GM12875 (cell line): ENCODE measurements at regions not wholly inside any gene's neighbourhood (a gene's known extent, or its start where the extent isn't known, plus 50 kb on each side); places are given as distances from the start of the nearest gene placed in this dataset.

Experiments
- H3K4me3 ChIP-seq: one replicate; pipeline ENCODE4 v1.5.1; 2011; ENCODE audit warnings: low read depth, low read length, control low read depth
- CTCF ChIP-seq: IDR thresholded peaks from 2 replicates; pipeline ENCODE4 v1.5.1; 2011; ENCODE audit warnings: low read depth, mild to moderate bottlenecking, control low read depth, inconsistent platforms, low read length, moderate library complexity, borderline replicate concordance; ENCODE audit not compliant: insufficient read depth

GRCh38 chr14:98015921-98016320 lies 1218.7 kb downstream of the VRK1 start:
- TF ChIP-seq CTCF = no peak
- H3K4me3 ChIP-seq = no peak overlapping the region

- no peak overlapping the region for H3K4me3 ChIP-seq
These were observed 1221.4 kb downstream of the VRK1 start for GRCh38 chr14:98018628-98019027.

GRCh38 chr14:98022541-98023520 lies 1225.6 kb downstream of the VRK1 start:
- H3K4me3 ChIP-seq = no peak overlapping the region
- TF ChIP-seq CTCF = no peak

More at GRCh38 chr14:98018628-98019027, 1221.4 kb downstream of the VRK1 start:
- no peak for TF ChIP-seq CTCF

GRCh38 chr14:98028162-98028561 lies 1231.0 kb downstream of the VRK1 start:
- no peak overlapping the region for H3K4me3 ChIP-seq
- TF ChIP-seq CTCF = no peak

- no peak for TF ChIP-seq CTCF
These were observed 1236.6 kb downstream of the BCL11B start for GRCh38 chr14:98035396-98035795.

GRCh38 chr14:98037831-98038230 lies 1234.2 kb downstream of the BCL11B start:
- H3K4me3 ChIP-seq = no peak overlapping the region
- TF ChIP-seq CTCF = no peak

More at GRCh38 chr14:98035396-98035795, 1236.6 kb downstream of the BCL11B start:
- H3K4me3 ChIP-seq = no peak overlapping the region

- no peak for TF ChIP-seq CTCF
- H3K4me3 ChIP-seq = no peak overlapping the region
These were observed 1215.1 kb downstream of the BCL11B start for GRCh38 chr14:98056946-98057345.
